CD14-positive monocyte (primary cell): ENCODE measurements at regions not wholly inside any gene's neighbourhood (a gene's known extent, or its start where the extent isn't known, plus 50 kb on each side); places are given as distances from the start of the nearest gene placed in this dataset.
"Not testable (repeated sequence)": the region's sequence is repeated elsewhere in the genome, so short reads cannot be mapped to it uniquely, and the experiment has no call there.

Experiments used
- DNase-seq, 3 donors: peaks; one replicate each; pipeline ENCODE4 v3.0.0-alpha.2; 2011 to 2022
- H2AFZ ChIP-seq: 2 replicates; pipeline ENCODE4 v1.6.0; 2012; ENCODE audit warnings: mild to moderate bottlenecking, low read depth, low read length, inconsistent platforms; ENCODE audit not compliant: insufficient read depth, poor library complexity, severe bottlenecking
- H3K27ac ChIP-seq, 2 donors: 1 replicate in 1 of 2; 2 replicates in 1 of 2; pipeline ENCODE4 v1.5.1; 2012 to 2013; ENCODE audit warnings: low read length in 2 of 2, control low read depth in 1 of 2, inconsistent platforms in 1 of 2, low read depth in 1 of 2, mild to moderate bottlenecking in 1 of 2
- H3K27me3 ChIP-seq, 2 donors: one replicate each; pipeline versions ENCODE4 v1.6.0 to v1.6.1; 2011 to 2013; ENCODE audit warnings: low read length in 2 of 2; ENCODE audit not compliant: control insufficient read depth in 2 of 2, insufficient read depth in 2 of 2
- H3K36me3 ChIP-seq, 2 donors: replicated peaks in 1 of 2; 1 replicate in 1 of 2; 2 replicates in 1 of 2; pipeline versions ENCODE4 v1.5.1 to v1.6.1; 2012 to 2013; ENCODE audit warnings: low read length in 2 of 2, control low read depth in 1 of 2, inconsistent platforms in 1 of 2, mild to moderate bottlenecking in 1 of 2; ENCODE audit not compliant: insufficient read depth in 2 of 2, control insufficient read depth in 1 of 2
- H3K4me1 ChIP-seq, 2 donors: 1 replicate in 1 of 2; 2 replicates in 1 of 2; pipeline versions ENCODE4 v1.5.1 to v1.6.1; 2012 to 2013; ENCODE audit warnings: low read length in 2 of 2, control low read depth in 1 of 2, inconsistent platforms in 1 of 2, mild to moderate bottlenecking in 1 of 2, moderate library complexity in 1 of 2; ENCODE audit not compliant: insufficient read depth in 2 of 2, control insufficient read depth in 1 of 2
- H3K4me2 ChIP-seq: replicated peaks from 2 replicates; pipeline ENCODE3; 2012; ENCODE audit warnings: low read length, moderate library complexity, mild to moderate bottlenecking; ENCODE audit not compliant: poor library complexity, severe bottlenecking; ENCODE audit errors: extremely low read depth
- H3K4me3 ChIP-seq, 3 experiments: fragments of 200-600 bp in 1 of 3; sonication (generic) in 1 of 3; replicated peaks in 1 of 3; 1 replicate in 2 of 3; 2 replicates in 1 of 3; pipeline ENCODE4 v1.5.1; 2011 to 2013; ENCODE audit warnings: low read length in 3 of 3, mild to moderate bottlenecking in 3 of 3, control low read depth in 2 of 3, low read depth in 2 of 3, inconsistent platforms in 1 of 3, moderate library complexity in 1 of 3
- H3K79me2 ChIP-seq: 2 replicates; pipeline ENCODE4 v1.6.0; 2012; ENCODE audit warnings: mild to moderate bottlenecking, control low read depth, inconsistent platforms, low read length, moderate library complexity; ENCODE audit not compliant: insufficient read depth
- H3K9ac ChIP-seq: 2 replicates; pipeline ENCODE4 v1.6.0; 2017; ENCODE audit warnings: low read length, mild to moderate bottlenecking; ENCODE audit not compliant: insufficient read depth, poor library complexity, severe bottlenecking
- H3K9me3 ChIP-seq, 2 donors: replicated peaks in 1 of 2; 1 replicate in 1 of 2; 2 replicates in 1 of 2; pipeline versions ENCODE4 v1.5.1 to v1.6.1; 2012 to 2013; ENCODE audit warnings: low read length in 2 of 2, control low read depth in 1 of 2; ENCODE audit not compliant: control insufficient read depth in 1 of 2, insufficient read depth in 1 of 2
- H4K20me1 ChIP-seq: 2 replicates; pipeline ENCODE4 v1.6.0; 2012; ENCODE audit warnings: mild to moderate bottlenecking, low read length, control low read depth, moderate library complexity; ENCODE audit not compliant: insufficient read depth
- H3K27ac Mint-ChIP-seq, 7 donors: one replicate each; pipeline ENCODE4 v1.8.0; 2020; ENCODE audit warnings: mild to moderate bottlenecking in 7 of 7, mixed read lengths in 7 of 7, moderate library complexity in 6 of 7, inconsistent platforms in 2 of 7
- H3K27me3 Mint-ChIP-seq, 3 donors: one replicate each; pipeline ENCODE4 v1.8.0; 2021 to 2022; ENCODE audit warnings: low read depth in 3 of 3, mild to moderate bottlenecking in 3 of 3, mixed read lengths in 3 of 3, moderate library complexity in 3 of 3, inconsistent platforms in 1 of 3
- H3K36me3 Mint-ChIP-seq, 2 donors: one replicate each; pipeline ENCODE4 v1.8.0; 2020; ENCODE audit warnings: mixed read lengths in 2 of 2, inconsistent platforms in 1 of 2, mild to moderate bottlenecking in 1 of 2
- H3K4me1 Mint-ChIP-seq: one replicate; pipeline ENCODE4 v1.8.0; 2020; ENCODE audit warnings: mild to moderate bottlenecking, mixed read lengths
- H3K4me3 Mint-ChIP-seq, 2 donors: one replicate each; pipeline ENCODE4 v1.8.0; 2020; ENCODE audit warnings: mild to moderate bottlenecking in 2 of 2, mixed read lengths in 2 of 2, moderate library complexity in 1 of 2
- H3K9me3 Mint-ChIP-seq, 7 donors: one replicate each; pipeline ENCODE4 v1.8.0; 2020 to 2022; ENCODE audit warnings: mixed read lengths in 7 of 7, mild to moderate bottlenecking in 6 of 7, moderate library complexity in 6 of 7, inconsistent platforms in 2 of 7
- WGBS: methylation state at CpG from one replicate; pipeline ENCODE4 v1.1.5; 2013; ENCODE audit warnings: missing lambda C conversion rate; ENCODE audit not compliant: insufficient coverage; 5-methylcytosine and 5-hydroxymethylcytosine counted together
- intact Hi-C, 2 donors: fragments of 100-400 bp; cut with micrococcal nuclease; formaldehyde crosslinking; loops; one replicate each; pipeline versions ENCODE4 v1.15.0 to v1.15.1; 2023

DNA sequence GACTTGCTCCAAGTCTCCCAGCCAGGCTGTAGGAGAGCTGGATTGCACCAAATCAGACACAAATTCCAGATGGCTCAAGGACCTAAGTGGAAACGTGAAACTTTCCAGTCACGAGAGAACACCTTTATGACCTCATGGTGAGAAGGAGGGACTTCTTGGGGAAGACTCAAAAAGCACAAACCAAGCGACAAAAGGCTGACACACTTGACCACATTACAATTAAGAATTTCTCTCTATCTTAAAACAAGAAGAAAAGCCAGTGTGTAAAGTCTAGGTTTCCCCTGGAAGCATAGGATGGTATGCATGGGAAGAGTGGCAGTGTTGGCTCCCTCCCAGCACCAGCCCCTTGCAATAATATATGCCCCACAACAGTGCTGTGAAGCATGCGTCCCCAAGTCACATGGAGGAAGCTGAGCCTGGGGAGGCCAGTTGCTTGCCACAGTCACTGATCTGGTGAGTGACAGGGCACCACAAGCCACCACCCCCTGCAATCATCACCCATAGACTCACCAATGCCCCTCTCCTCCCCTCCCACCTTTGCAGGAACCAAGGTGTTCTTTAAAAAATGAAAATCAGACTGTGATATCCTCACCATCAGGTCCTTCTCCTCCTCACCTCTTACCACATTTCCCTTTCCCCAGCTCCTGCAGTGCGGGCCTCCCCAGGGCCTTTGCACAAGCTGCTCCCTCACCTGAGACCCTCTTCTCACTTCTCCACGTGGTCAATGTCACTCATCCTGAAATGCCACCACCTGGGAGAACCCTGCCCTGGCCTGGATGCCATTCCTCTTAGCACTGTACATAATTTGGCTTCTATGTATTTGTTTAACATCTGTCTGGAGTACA, 188.7 kb downstream of the BCL2L11 start:
- H3K4me2 ChIP-seq, H3K36me3 ChIP-seq, DNase-seq, H4K20me1 ChIP-seq, H3K4me1 Mint-ChIP-seq, H3K27ac ChIP-seq, H3K27me3 ChIP-seq, H3K4me3 Mint-ChIP-seq, H3K36me3 Mint-ChIP-seq, H3K4me1 ChIP-seq, intact Hi-C loops, H3K27me3 Mint-ChIP-seq, H3K4me3 ChIP-seq, H3K9me3 ChIP-seq, H3K9me3 Mint-ChIP-seq, H3K9ac ChIP-seq, H2AFZ ChIP-seq, H3K79me2 ChIP-seq: not testable (repeated sequence)
- peak overlapping the region in 1 of 7 donors; percentile 15 for H3K27ac Mint-ChIP-seq
- whole genome bisulfite sequencing = no CpG with 5 or more reads among the region's 6 CpGs

DNA sequence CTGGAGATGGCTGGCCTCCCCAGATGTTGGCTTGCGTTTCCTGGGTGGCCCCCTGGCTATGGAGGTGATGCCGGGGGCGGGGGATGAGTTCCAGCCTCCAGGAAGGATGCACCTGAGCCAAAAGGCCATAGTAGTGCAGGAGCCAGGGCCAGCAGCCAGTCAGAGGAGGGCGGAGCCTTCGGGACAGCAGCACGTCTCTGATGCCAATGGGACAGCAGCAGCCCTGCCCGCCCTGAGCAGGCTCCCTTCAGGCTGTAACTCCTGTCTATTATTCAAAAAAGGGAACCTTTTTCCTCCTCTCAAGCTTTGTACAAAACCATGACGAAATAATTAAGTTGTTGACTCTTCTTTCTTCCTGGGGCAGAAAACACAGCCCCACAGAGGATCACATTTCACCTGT, 189.7 kb downstream of the BCL2L11 start:
- H3K27me3 Mint-ChIP-seq, H2AFZ ChIP-seq, H3K36me3 Mint-ChIP-seq, H3K79me2 ChIP-seq, H3K9ac ChIP-seq, H3K4me3 ChIP-seq, DNase-seq, H3K27ac ChIP-seq, H3K27me3 ChIP-seq, H3K9me3 ChIP-seq, H4K20me1 ChIP-seq, H3K9me3 Mint-ChIP-seq, H3K36me3 ChIP-seq, H3K4me1 ChIP-seq, H3K4me2 ChIP-seq, H3K4me1 Mint-ChIP-seq, H3K4me3 Mint-ChIP-seq, H3K27ac Mint-ChIP-seq, intact Hi-C loops: not testable (repeated sequence)
- no CpG with 5 or more reads among the region's 8 CpGs for WGBS

DNA sequence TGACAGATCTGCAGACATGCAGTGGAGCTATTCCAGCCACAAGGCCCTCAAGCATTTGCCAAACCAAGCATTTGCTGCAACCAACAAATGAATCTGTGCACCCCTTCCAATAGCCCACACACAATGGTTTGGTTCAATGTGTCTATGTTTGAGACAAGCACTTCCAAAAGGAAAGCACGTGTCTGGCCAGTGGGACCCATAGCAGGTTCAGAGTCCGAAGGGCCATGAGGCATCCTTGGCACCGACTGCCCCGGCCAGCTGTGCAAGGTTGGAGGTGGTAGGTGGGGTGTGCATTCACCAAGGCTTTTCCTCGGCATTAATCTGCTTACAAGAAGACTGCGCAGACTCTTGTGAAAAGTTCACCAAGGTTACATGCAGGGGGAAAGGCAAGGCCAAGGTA, 190.9 kb downstream of the BCL2L11 start:
- H2AFZ ChIP-seq, H3K27me3 Mint-ChIP-seq, H3K36me3 ChIP-seq, DNase-seq, H3K27me3 ChIP-seq, H3K9ac ChIP-seq, H3K79me2 ChIP-seq, H3K4me1 Mint-ChIP-seq, H3K36me3 Mint-ChIP-seq, H3K4me3 Mint-ChIP-seq, H3K9me3 ChIP-seq, H3K4me3 ChIP-seq, H3K27ac Mint-ChIP-seq, H4K20me1 ChIP-seq, H3K4me2 ChIP-seq, H3K9me3 Mint-ChIP-seq, intact Hi-C loops, H3K27ac ChIP-seq, H3K4me1 ChIP-seq: not testable (repeated sequence)
- WGBS = no CpG with 5 or more reads among the region's 6 CpGs

- H3K27ac ChIP-seq, H3K27me3 ChIP-seq, DNase-seq, H2AFZ ChIP-seq, H3K4me3 Mint-ChIP-seq, H3K4me2 ChIP-seq, H3K4me1 ChIP-seq, H4K20me1 ChIP-seq, H3K9me3 Mint-ChIP-seq, H3K9me3 ChIP-seq, H3K79me2 ChIP-seq, H3K9ac ChIP-seq, H3K27me3 Mint-ChIP-seq, H3K4me3 ChIP-seq, H3K27ac Mint-ChIP-seq, H3K36me3 ChIP-seq, H3K36me3 Mint-ChIP-seq, H3K4me1 Mint-ChIP-seq, intact Hi-C loops: not testable (repeated sequence)
- 50% methylated on average over 2 of the region's 15 CpGs for WGBS
These were observed 192.3 kb downstream of the BCL2L11 start for GRCh38 chr2:111312897-111313607.
